ENCODE measurements at regions not wholly inside any gene's neighbourhood (a gene's known extent, or its start where the extent isn't known, plus 50 kb on each side); places are given as distances from the start of the nearest gene placed in this dataset.

DNA sequence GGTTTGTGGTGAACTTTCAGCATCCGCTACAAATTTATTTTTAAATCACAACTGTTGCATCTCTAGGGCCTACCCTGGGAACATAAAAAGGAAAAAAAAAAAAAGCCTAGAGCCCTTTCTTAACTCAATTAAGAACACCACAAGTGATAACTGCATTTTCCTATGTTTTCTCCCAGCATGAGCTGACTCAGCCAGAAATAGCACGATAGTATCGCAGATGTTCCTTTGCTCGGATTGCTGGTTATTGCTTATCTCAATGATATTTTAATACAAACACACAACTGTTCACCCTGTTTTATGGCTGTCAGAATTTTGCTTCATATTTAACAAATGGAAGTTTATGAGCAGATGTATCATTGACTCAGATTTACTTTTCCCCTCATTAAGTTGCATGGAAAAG lies 251.8 kb upstream of the SUCLG2 start:
- H3K36me3 ChIP-seq (ENCODE audit: control insufficient read depth in 2 of 2, insufficient read depth in 2 of 2, low read length in 1 of 2) = no peaks in the 10 kb centered on the region
- 72 to 81% methylated on average over 4 of the region's 4 CpGs for WGBS, 2 donors
- H3K27ac ChIP-seq (ENCODE audit: low read depth in 2 of 2, low read length in 1 of 2) = no peak overlapping the region
- H3K4me1 ChIP-seq (ENCODE audit: control insufficient read depth in 2 of 2, insufficient read depth in 2 of 2, low read length in 1 of 2) = no peaks in the 10 kb centered on the region
- no peaks in the 10 kb centered on the region for H3K9me3 ChIP-seq (ENCODE audit: control insufficient read depth in 2 of 2, insufficient read depth in 1 of 2, low read depth in 1 of 2, low read length in 1 of 2)
- H3K4me3 ChIP-seq (ENCODE audit: low read depth in 1 of 2, low read length in 2 of 2) = no peak overlapping the region
- H3K27me3 ChIP-seq (ENCODE audit: control insufficient read depth in 1 of 2, insufficient read depth in 2 of 2, low read length in 2 of 2) = no peaks in the 10 kb centered on the region

DNA sequence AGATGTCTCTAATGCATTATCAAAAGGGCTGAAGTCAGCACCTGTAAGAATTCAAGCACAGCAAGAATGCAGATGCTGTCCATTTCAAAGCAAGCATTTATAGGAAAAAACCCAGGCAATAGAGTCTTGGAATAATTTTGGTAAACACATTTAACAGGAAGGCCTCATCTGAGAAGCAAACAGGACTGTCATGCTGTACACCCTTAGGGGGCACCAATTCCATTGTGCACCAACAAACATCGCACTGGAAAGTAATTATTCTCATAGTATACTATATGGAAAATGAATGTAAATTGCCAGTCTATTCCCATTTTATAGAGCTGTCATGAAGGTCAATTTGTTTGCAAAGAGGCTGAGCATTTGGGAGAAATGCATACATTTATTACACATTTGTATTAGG lies 247.3 kb upstream of the SUCLG2 start:
- H3K27me3 ChIP-seq (ENCODE audit: control insufficient read depth in 1 of 2, insufficient read depth in 2 of 2, low read length in 2 of 2) = no peaks in the 10 kb centered on the region
- H3K27ac ChIP-seq (ENCODE audit: low read depth in 2 of 2, low read length in 1 of 2) = no peak overlapping the region
- H3K4me3 ChIP-seq (ENCODE audit: low read depth in 1 of 2, low read length in 2 of 2) = no peak overlapping the region
- H3K4me1 ChIP-seq (ENCODE audit: control insufficient read depth in 2 of 2, insufficient read depth in 2 of 2, low read length in 1 of 2) = no peaks in the 10 kb centered on the region
- WGBS, 2 donors = 87% methylated on average over 1 of the region's 1 CpG
- no peaks in the 10 kb centered on the region for H3K36me3 ChIP-seq (ENCODE audit: control insufficient read depth in 2 of 2, insufficient read depth in 2 of 2, low read length in 1 of 2)
- no peaks in the 10 kb centered on the region for H3K9me3 ChIP-seq (ENCODE audit: control insufficient read depth in 2 of 2, insufficient read depth in 1 of 2, low read depth in 1 of 2, low read length in 1 of 2)

DNA sequence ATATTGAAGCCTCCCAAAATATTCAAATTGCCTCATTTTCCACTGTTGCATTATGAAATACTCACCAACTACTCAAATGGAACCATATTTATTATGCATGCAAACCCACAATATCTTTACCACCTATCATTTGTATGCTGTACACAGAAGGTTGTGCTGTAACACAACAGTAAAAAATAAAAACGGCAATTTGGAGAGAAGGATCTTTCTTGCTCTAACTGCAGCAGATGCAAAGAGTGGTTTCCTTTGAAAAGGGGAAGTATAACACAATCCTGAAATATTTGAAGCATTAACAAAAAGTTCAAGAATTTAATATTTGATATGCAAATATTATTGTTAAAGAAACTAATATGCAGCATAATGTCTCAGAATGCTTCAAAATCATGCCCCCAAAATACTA lies 244.5 kb upstream of the SUCLG2 start:
- WGBS, 2 donors = 73 to 85% methylated on average over 1 of the region's 1 CpG
- H3K27ac ChIP-seq (ENCODE audit: low read depth in 2 of 2, low read length in 1 of 2) = no peak overlapping the region
- H3K9me3 ChIP-seq (ENCODE audit: control insufficient read depth in 2 of 2, insufficient read depth in 1 of 2, low read depth in 1 of 2, low read length in 1 of 2) = no peaks in the 10 kb centered on the region
- H3K4me3 ChIP-seq (ENCODE audit: low read depth in 1 of 2, low read length in 2 of 2) = no peak overlapping the region
- no peaks in the 10 kb centered on the region for H3K27me3 ChIP-seq (ENCODE audit: control insufficient read depth in 1 of 2, insufficient read depth in 2 of 2, low read length in 2 of 2)
- no peaks in the 10 kb centered on the region for H3K36me3 ChIP-seq (ENCODE audit: control insufficient read depth in 2 of 2, insufficient read depth in 2 of 2, low read length in 1 of 2)
- H3K4me1 ChIP-seq (ENCODE audit: control insufficient read depth in 2 of 2, insufficient read depth in 2 of 2, low read length in 1 of 2) = no peaks in the 10 kb centered on the region

DNA sequence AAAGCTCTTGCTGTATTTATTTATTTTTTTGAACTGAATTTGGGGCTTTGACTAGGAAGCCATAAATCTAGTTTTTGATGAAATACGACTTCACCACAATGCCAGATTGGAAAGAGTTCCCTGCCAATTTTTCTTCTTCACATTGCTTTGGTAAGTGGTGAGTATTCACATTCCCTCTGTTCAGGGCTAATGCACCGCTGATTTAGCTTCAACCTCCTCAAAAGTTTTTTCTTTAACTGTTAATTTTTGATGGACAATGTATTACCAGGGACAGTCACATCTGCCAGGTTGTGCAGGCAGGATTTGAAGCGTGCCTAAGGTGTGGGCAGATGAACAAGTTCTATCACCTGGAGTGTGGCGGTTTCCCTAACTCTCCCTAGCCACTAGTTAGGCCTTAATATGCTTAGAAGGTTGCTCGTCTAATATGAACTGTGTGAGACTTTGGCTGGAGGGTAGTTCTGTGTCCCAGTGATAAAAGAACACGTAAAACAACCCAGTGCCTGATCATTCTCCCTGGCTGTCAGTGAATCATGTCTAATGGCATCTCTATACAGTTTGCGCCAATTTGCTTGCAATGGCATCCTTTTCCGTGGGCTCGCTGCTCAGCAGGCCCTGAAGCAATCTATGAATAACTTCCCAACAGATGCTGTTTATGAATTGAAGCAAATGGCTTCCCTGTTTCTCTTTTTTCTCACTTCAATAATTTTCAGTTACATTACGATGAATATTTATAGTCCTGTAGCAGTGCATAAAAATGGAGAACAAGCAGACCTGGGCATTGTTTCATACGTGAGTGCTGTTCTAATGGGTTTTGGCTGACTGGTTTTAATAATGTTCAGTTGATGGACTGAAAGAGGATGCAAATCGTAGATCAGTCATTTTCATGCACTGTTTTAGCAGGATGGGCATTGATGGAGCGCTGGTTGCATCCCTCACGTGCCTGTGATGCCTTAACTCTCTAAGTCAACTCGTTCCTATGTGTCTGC lies 243.2 kb upstream of the SUCLG2 start:
- H3K9me3 ChIP-seq (ENCODE audit: control insufficient read depth in 2 of 2, insufficient read depth in 1 of 2, low read depth in 1 of 2, low read length in 1 of 2) = no peaks in the 10 kb centered on the region
- no peaks in the 10 kb centered on the region for H3K36me3 ChIP-seq (ENCODE audit: control insufficient read depth in 2 of 2, insufficient read depth in 2 of 2, low read length in 1 of 2)
- no peaks in the 10 kb centered on the region for H3K4me1 ChIP-seq (ENCODE audit: control insufficient read depth in 2 of 2, insufficient read depth in 2 of 2, low read length in 1 of 2)
- no peaks in the 10 kb centered on the region for H3K27me3 ChIP-seq (ENCODE audit: control insufficient read depth in 1 of 2, insufficient read depth in 2 of 2, low read length in 2 of 2)
- no peak overlapping the region for H3K4me3 ChIP-seq (ENCODE audit: low read depth in 1 of 2, low read length in 2 of 2)
- H3K27ac ChIP-seq (ENCODE audit: low read depth in 2 of 2, low read length in 1 of 2) = no peak overlapping the region
- WGBS, 2 donors = 83% methylated on average over 15 of the region's 15 CpGs

DNA sequence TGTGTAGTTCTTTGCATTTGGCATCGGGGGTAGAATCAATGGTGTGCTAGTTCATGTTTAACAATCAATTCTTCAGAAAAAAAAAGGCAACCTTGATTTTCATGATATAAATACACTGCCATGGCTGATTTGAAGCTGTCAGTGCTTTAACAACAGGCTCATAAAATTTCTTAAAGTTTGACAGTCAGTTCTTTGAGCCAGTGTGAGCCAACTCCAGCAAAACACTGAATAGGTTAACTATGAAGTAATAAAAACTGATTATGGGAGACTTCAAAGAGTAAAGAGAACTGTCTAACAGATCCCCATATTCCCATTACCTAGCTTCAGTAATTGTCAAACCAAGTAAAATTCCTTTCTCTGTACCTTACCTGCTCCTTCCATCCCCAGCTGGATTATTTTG lies 241.7 kb upstream of the SUCLG2 start:
- Histone ChIP-seq H3K4me3 (ENCODE audit: low read depth in 1 of 2, low read length in 2 of 2) (no peak overlapping the region), H3K36me3 (ENCODE audit: control insufficient read depth in 2 of 2, insufficient read depth in 2 of 2, low read length in 1 of 2) (no peaks in the 10 kb centered on the region), H3K4me1 (ENCODE audit: control insufficient read depth in 2 of 2, insufficient read depth in 2 of 2, low read length in 1 of 2) (no peaks in the 10 kb centered on the region), H3K27ac (ENCODE audit: low read depth in 2 of 2, low read length in 1 of 2) (no peak overlapping the region), H3K27me3 (ENCODE audit: control insufficient read depth in 1 of 2, insufficient read depth in 2 of 2, low read length in 2 of 2) (no peaks in the 10 kb centered on the region), H3K9me3 (ENCODE audit: control insufficient read depth in 2 of 2, insufficient read depth in 1 of 2, low read depth in 1 of 2, low read length in 1 of 2) (no peaks in the 10 kb centered on the region)
- 55 to 95% methylated on average over 1 of the region's 1 CpG for WGBS, 2 donors

DNA sequence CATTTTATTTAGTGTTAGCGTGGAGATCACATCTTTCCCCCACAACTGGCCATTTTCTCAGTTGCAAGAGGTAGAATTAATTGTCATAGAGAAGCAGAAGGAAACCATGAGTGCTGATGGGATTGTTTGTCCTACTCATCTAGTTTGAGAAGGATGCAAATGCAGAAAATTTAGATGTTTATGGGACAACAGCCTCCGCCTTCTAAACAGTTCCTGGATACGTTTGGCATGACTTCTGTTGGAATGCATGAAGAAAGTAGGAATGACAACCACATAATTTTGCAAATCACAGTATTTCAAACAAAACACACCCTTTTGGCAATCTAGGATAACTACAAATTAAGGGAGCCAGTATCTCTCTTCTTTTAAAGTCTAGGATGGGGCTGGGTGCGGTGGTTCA lies 240.1 kb upstream of the SUCLG2 start:
- no peak overlapping the region for H3K4me3 ChIP-seq (ENCODE audit: low read depth in 1 of 2, low read length in 2 of 2)
- no peaks in the 10 kb centered on the region for H3K27me3 ChIP-seq (ENCODE audit: control insufficient read depth in 1 of 2, insufficient read depth in 2 of 2, low read length in 2 of 2)
- 86 to 90% methylated on average over 4 of the region's 4 CpGs for WGBS, 2 donors

DNA sequence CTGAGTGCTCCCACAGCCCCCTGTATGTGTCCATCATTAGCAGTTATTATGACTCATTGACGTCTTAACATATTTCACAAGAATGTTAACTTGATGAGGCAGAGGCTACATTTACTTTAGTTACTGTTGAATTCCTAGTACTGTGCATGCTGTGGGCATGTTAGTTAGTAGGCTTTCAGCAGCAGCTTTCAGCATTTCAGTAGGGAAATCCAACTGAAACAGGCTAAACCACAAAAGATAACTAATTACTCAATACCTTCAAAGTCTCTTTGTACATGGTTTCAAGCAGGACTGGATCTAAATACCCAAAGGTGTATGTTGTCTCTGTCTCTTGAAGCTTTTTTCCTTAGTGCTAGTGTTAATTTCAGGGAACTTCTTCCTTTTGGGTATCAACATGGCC lies 229.9 kb upstream of the SUCLG2 start:
- no peaks in the 10 kb centered on the region for H3K4me1 ChIP-seq (ENCODE audit: control insufficient read depth in 2 of 2, insufficient read depth in 2 of 2, low read length in 1 of 2)
- no peak overlapping the region for H3K4me3 ChIP-seq (ENCODE audit: low read depth in 1 of 2, low read length in 2 of 2)
- 70 to 76% methylated on average over 1 of the region's 1 CpG for WGBS, 2 donors
- H3K9me3 ChIP-seq (ENCODE audit: control insufficient read depth in 2 of 2, insufficient read depth in 1 of 2, low read depth in 1 of 2, low read length in 1 of 2) = no peaks in the 10 kb centered on the region
- H3K36me3 ChIP-seq (ENCODE audit: control insufficient read depth in 2 of 2, insufficient read depth in 2 of 2, low read length in 1 of 2) = no peaks in the 10 kb centered on the region
- H3K27me3 ChIP-seq (ENCODE audit: control insufficient read depth in 1 of 2, insufficient read depth in 2 of 2, low read length in 2 of 2) = no peaks in the 10 kb centered on the region
- H3K27ac ChIP-seq (ENCODE audit: low read depth in 2 of 2, low read length in 1 of 2) = no peak overlapping the region

More for the DNA sequence above, 240.1 kb upstream of the SUCLG2 start:
- no peaks in the 10 kb centered on the region for H3K36me3 ChIP-seq (ENCODE audit: control insufficient read depth in 2 of 2, insufficient read depth in 2 of 2, low read length in 1 of 2)
- H3K4me1 ChIP-seq (ENCODE audit: control insufficient read depth in 2 of 2, insufficient read depth in 2 of 2, low read length in 1 of 2) = no peaks in the 10 kb centered on the region
- H3K27ac ChIP-seq (ENCODE audit: low read depth in 2 of 2, low read length in 1 of 2) = no peak overlapping the region
- H3K9me3 ChIP-seq (ENCODE audit: control insufficient read depth in 2 of 2, insufficient read depth in 1 of 2, low read depth in 1 of 2, low read length in 1 of 2) = no peaks in the 10 kb centered on the region

DNA sequence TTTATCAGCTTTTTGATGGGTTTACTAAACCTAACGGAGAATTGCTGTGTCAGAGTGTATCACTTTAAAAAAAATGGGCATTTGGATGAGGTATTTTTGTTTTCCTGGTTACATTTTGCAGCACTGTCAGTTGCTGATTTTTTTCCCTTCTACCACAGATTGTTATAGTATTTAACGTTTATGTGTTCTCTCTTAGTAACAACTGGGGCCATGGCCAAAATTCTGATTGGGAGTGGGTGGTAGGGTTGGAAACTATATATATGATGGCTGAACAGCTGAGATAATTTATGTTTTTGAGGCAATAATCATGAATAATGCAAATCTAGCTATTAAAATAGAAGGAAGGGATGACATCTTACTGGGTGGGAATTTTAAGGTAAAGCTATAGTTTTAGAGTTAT lies 229.4 kb upstream of the SUCLG2 start:
- no peak overlapping the region for H3K27ac ChIP-seq (ENCODE audit: low read depth in 2 of 2, low read length in 1 of 2)
- H3K4me1 ChIP-seq (ENCODE audit: control insufficient read depth in 2 of 2, insufficient read depth in 2 of 2, low read length in 1 of 2) = no peaks in the 10 kb centered on the region
- H3K36me3 ChIP-seq (ENCODE audit: control insufficient read depth in 2 of 2, insufficient read depth in 2 of 2, low read length in 1 of 2) = no peaks in the 10 kb centered on the region
- no peaks in the 10 kb centered on the region for H3K9me3 ChIP-seq (ENCODE audit: control insufficient read depth in 2 of 2, insufficient read depth in 1 of 2, low read depth in 1 of 2, low read length in 1 of 2)
- no peaks in the 10 kb centered on the region for H3K27me3 ChIP-seq (ENCODE audit: control insufficient read depth in 1 of 2, insufficient read depth in 2 of 2, low read length in 2 of 2)
- no peak overlapping the region for H3K4me3 ChIP-seq (ENCODE audit: low read depth in 1 of 2, low read length in 2 of 2)
- 70 to 71% methylated on average over 2 of the region's 2 CpGs for WGBS, 2 donors

DNA sequence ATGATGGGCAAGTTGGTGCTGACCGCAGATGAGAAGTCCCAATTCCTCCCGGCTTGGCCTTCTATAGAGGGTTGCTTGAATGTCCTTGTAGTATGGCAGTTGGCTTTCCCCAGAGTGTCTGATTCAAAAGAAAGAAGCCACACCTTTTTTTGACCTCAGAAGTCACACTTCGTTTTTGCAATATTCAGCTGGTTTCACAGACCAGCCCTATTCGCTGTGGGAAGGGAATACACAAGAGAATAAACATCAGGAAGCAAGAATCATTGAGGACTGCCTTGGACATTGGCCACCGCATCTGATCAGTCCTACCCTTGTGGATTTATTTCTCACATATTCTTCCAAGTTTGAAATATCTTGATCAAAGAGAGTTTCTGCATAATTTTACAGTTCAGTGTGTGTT lies 228.6 kb upstream of the SUCLG2 start:
- H3K4me3 ChIP-seq (ENCODE audit: low read depth in 1 of 2, low read length in 2 of 2) = no peak overlapping the region
- 81 to 82% methylated on average over 5 of the region's 5 CpGs for WGBS, 2 donors
- no peak overlapping the region for H3K27ac ChIP-seq (ENCODE audit: low read depth in 2 of 2, low read length in 1 of 2)
- H3K27me3 ChIP-seq (ENCODE audit: control insufficient read depth in 1 of 2, insufficient read depth in 2 of 2, low read length in 2 of 2) = no peaks in the 10 kb centered on the region
- no peaks in the 10 kb centered on the region for H3K36me3 ChIP-seq (ENCODE audit: control insufficient read depth in 2 of 2, insufficient read depth in 2 of 2, low read length in 1 of 2)
- no peaks in the 10 kb centered on the region for H3K4me1 ChIP-seq (ENCODE audit: control insufficient read depth in 2 of 2, insufficient read depth in 2 of 2, low read length in 1 of 2)
- H3K9me3 ChIP-seq (ENCODE audit: control insufficient read depth in 2 of 2, insufficient read depth in 1 of 2, low read depth in 1 of 2, low read length in 1 of 2) = no peaks in the 10 kb centered on the region

DNA sequence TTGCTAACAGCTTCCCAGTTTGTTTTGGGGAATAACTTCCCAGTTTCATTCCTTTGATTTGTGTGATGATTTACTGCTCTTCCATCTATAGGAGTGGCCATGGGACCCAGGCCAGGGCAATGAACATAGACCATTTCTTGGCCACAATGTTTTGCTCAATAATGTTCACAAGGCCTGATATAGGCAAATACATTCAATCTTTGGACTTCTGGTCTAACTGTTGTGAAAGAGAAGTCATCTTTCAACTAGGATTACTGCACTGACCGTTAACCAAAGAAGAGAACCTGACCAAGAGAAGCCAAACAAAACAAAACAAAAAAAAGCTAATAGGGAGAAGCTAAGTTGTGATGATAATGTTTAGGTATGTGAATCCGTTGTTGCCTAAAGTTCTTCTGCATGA lies 221.8 kb upstream of the SUCLG2 start:
- H3K4me1 ChIP-seq (ENCODE audit: control insufficient read depth in 2 of 2, insufficient read depth in 2 of 2, low read length in 1 of 2) = no peaks in the 10 kb centered on the region
- H3K4me3 ChIP-seq (ENCODE audit: low read depth in 1 of 2, low read length in 2 of 2) = no peak overlapping the region
- H3K9me3 ChIP-seq (ENCODE audit: control insufficient read depth in 2 of 2, insufficient read depth in 1 of 2, low read depth in 1 of 2, low read length in 1 of 2) = no peaks in the 10 kb centered on the region
- 66 to 68% methylated on average over 2 of the region's 2 CpGs for WGBS, 2 donors
- H3K36me3 ChIP-seq (ENCODE audit: control insufficient read depth in 2 of 2, insufficient read depth in 2 of 2, low read length in 1 of 2) = no peaks in the 10 kb centered on the region
- no peak overlapping the region for H3K27ac ChIP-seq (ENCODE audit: low read depth in 2 of 2, low read length in 1 of 2)
- no peaks in the 10 kb centered on the region for H3K27me3 ChIP-seq (ENCODE audit: control insufficient read depth in 1 of 2, insufficient read depth in 2 of 2, low read length in 2 of 2)

Data from esophagus (tissue), 2 donors.